Upper lobe of left lung (tissue), 4 donors: ENCODE measurements at regions not wholly inside any gene's neighbourhood (a gene's known extent, or its start where the extent isn't known, plus 50 kb on each side); places are given as distances from the start of the nearest gene placed in this dataset.

Source experiments
- EP300 ChIP-seq, 4 donors: sonication (generic); formaldehyde crosslinking; IDR thresholded peaks; one replicate each; pipeline ENCODE4 v1.5.1; 2017; ENCODE audit warnings: antibody characterized with exemption in 4 of 4, control low read depth in 2 of 4
- POLR2A ChIP-seq, 4 donors: fragments of 450-650 bp; IDR thresholded peaks; one replicate each; pipeline ENCODE4 v1.5.1; 2016 to 2017; ENCODE audit warnings: antibody characterized with exemption in 4 of 4, mild to moderate bottlenecking in 2 of 4
- POLR2AphosphoS5 ChIP-seq, 2 donors: sonication (generic); formaldehyde crosslinking; IDR thresholded peaks; one replicate each; pipeline ENCODE4 v1.5.1; 2017; ENCODE audit warnings: antibody characterized with exemption in 2 of 2
- TF ChIP-seq, protein P1 (sequence below), 6 experiments: fragments of 450-650 bp in 4 of 6; fragments of 200-600 bp in 2 of 6; sonication (generic) in 2 of 6; IDR thresholded peaks; one replicate each; pipeline ENCODE4 v1.5.1; 2016 to 2019; ENCODE audit warnings: antibody characterized with exemption in 6 of 6

DNA sequence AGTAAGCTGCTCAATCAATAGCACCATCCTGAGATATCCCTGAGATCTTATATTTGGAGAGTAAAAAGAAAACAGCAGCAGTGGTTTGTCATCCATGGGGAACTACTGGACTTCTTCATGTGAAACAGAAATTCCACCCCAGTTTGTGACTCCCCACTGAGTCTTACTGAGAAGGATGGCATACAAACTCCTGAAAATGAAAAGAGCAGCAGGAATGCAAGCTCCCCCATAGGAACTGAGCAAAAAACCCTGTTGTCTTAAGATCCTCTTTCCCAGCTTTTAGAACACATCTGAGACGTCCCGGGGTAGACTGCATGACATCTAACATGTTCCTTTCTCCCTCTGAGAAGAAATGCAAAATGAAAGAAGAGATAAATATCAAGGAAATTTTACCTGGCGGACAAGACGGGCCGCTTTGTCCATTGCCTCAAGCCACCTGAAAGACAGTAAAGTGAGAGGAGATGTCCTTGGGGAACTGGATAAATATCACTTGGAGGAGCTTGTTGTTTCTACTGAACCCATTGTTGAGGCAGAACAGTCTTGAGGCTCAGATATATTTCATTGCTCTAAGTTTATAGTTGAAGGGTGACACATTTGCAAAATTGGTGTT, 117.1 kb downstream of the NUDT12 start:
- TF ChIP-seq, protein P1, sequence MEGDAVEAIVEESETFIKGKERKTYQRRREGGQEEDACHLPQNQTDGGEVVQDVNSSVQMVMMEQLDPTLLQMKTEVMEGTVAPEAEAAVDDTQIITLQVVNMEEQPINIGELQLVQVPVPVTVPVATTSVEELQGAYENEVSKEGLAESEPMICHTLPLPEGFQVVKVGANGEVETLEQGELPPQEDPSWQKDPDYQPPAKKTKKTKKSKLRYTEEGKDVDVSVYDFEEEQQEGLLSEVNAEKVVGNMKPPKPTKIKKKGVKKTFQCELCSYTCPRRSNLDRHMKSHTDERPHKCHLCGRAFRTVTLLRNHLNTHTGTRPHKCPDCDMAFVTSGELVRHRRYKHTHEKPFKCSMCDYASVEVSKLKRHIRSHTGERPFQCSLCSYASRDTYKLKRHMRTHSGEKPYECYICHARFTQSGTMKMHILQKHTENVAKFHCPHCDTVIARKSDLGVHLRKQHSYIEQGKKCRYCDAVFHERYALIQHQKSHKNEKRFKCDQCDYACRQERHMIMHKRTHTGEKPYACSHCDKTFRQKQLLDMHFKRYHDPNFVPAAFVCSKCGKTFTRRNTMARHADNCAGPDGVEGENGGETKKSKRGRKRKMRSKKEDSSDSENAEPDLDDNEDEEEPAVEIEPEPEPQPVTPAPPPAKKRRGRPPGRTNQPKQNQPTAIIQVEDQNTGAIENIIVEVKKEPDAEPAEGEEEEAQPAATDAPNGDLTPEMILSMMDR (IDR thresholded peaks at IDR 0.05): no peak
- TF ChIP-seq POLR2A (IDR thresholded peaks at IDR 0.05) (no peak), POLR2AphosphoS5 (IDR thresholded peaks at IDR 0.05) (no peak), EP300 (IDR thresholded peaks at IDR 0.05) (no peak)
